Brain microvascular endothelial cell (primary cell): ENCODE measurements at regions not wholly inside any gene's neighbourhood (a gene's known extent, or its start where the extent isn't known, plus 50 kb on each side); places are given as distances from the start of the nearest gene placed in this dataset.

Experiments
- DNase-seq: peaks from one replicate; pipeline ENCODE4 v3.0.0-alpha.2; 2020
- H3K27ac ChIP-seq: fragments of 250-450 bp; sonication (Bioruptor Pico); 2 replicates; pipeline ENCODE4 v1.5.1; 2020; ENCODE audit warnings: mild to moderate bottlenecking, moderate library complexity
- H3K27me3 ChIP-seq: fragments of 250-450 bp; sonication (Bioruptor Pico); replicated peaks from 2 replicates; pipeline ENCODE4 v1.5.1; 2020; ENCODE audit warnings: mild to moderate bottlenecking
- H3K36me3 ChIP-seq: fragments of 250-450 bp; sonication (Bioruptor Pico); replicated peaks from 2 replicates; pipeline ENCODE4 v1.5.1; 2020; ENCODE audit warnings: mild to moderate bottlenecking
- H3K4me3 ChIP-seq: 2 replicates; pipeline ENCODE4 v1.5.1; 2011; ENCODE audit warnings: low read depth, mild to moderate bottlenecking, control low read depth, low read length, moderate library complexity
- in situ Hi-C: cut with HindIII; loops from 2 replicates; pipeline ENCODE4 v1.10.0; 2017; ENCODE audit warnings: low sequenced_read_pairs, low pct_ligation_motif_present
- TF ChIP-seq, protein P1 (sequence below): IDR thresholded peaks from 2 replicates; pipeline ENCODE4 v1.5.1; 2011; ENCODE audit warnings: low read depth, mild to moderate bottlenecking, moderate library complexity, low read length, control low read depth, inconsistent platforms; ENCODE audit errors: missing control alignments

DNA sequence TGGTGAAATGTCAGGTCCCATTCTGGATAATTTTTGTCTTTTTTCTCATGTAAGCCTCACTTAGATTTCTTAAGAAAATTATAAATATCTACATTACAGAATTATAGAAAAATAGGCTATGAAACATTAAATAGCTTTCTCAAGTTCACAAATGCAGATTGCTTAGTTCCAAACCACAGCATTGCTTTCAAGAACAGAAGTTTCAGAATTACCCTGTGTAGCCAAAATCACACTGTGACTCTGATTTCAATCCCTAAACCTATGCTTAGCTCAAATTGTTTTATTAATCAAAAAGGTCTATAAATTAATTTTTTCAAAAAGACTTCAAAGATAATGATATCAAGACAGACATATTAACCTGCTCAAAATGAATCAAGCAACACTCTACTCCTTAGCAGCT lies 881.2 kb upstream of the PCDH20 start:
- Histone ChIP-seq H3K4me3 (no peak overlapping the region), H3K27me3 (no peaks in the 10 kb centered on the region), H3K27ac (no peak overlapping the region), H3K36me3 (no peaks in the 10 kb centered on the region)
- TF ChIP-seq, protein P1, sequence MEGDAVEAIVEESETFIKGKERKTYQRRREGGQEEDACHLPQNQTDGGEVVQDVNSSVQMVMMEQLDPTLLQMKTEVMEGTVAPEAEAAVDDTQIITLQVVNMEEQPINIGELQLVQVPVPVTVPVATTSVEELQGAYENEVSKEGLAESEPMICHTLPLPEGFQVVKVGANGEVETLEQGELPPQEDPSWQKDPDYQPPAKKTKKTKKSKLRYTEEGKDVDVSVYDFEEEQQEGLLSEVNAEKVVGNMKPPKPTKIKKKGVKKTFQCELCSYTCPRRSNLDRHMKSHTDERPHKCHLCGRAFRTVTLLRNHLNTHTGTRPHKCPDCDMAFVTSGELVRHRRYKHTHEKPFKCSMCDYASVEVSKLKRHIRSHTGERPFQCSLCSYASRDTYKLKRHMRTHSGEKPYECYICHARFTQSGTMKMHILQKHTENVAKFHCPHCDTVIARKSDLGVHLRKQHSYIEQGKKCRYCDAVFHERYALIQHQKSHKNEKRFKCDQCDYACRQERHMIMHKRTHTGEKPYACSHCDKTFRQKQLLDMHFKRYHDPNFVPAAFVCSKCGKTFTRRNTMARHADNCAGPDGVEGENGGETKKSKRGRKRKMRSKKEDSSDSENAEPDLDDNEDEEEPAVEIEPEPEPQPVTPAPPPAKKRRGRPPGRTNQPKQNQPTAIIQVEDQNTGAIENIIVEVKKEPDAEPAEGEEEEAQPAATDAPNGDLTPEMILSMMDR: no peak
- in situ Hi-C loops: no loop called here
- no peak for DNase-seq

DNA sequence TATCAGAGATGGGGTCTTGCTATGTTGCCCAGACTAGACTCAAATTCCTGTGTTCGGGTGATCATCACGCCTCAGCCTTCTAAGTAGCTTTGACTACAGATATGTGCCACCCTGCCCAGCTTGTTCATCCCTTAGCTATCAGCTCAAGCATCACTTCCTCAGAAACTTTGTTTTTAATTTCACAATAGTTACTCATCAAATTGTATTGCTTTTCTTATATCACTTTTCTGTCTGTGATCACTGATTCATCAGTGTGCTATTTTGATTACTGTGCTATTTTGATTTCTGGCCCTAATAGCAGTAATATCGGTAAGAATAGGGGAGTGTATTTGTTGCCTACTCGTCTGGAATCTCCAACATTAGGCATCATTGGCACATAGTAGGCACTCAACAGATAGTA lies 878.6 kb upstream of the PCDH20 start:
- Histone ChIP-seq H3K4me3 (no peak overlapping the region), H3K36me3 (no peaks in the 10 kb centered on the region), H3K27ac (no peak overlapping the region), H3K27me3 (no peaks in the 10 kb centered on the region)
- in situ Hi-C loops: no loop called here
- TF ChIP-seq, protein P1: no peak
- DNase-seq: peak; percentile 16

DNA sequence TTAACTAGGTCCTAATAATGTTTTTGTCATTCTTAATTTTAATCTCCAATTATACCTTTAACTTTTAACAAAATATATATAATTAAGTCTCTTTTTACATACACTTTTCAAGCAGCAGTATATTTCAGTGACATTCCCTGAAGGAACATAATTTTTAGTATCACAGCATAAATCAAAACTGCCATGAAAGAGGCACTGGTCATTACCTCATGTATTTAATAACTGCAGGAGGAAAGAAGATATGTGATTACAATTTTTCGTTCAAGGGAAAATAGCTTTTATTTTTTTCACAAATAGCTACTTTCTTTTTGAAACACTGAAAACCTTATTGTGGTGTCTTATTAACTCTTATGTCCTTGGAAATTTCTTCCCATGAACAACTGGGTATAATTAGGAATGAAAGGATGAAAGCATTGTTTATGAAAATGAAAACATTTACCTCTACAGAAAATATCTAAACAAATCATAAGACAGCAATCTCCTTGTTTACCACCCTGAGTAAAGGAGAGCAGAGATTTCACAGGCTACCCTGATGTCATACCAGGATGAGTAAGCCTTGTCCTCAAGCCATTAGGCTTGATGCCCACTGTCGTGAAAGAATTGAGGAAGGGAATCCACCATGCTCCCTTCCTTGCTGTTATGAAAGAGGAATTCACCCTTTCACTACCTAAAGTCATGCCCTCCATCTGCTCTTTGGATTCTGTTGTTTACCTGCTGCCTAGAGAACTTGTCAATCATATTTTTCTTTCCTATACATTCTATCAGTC lies 877.2 kb upstream of the PCDH20 start:
- DNase-seq: no peak
- H3K4me3 ChIP-seq: no peak overlapping the region
- H3K27ac ChIP-seq: no peak overlapping the region
- TF ChIP-seq, protein P1: no peak
- in situ Hi-C loops: no loop called here
- no peaks in the 10 kb centered on the region for H3K27me3 ChIP-seq
- H3K36me3 ChIP-seq: no peaks in the 10 kb centered on the region

DNA sequence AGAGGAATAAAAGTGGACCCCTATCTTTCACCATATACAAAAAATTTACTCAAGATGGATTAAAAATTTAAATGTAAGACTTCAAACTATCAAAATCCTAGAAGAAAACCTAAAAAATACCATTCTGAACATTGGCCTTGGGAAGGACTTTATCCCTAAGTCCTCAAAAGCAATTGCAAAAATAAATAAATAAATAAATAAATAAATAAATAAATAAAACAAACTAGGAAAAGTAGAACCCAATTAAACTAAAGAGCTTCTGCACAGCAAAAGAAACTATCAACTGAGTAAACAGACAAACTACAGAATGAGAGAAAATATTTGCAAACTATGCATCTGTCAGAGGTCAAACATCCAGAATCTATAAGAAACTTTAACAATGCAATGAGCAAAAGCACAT lies 874.9 kb upstream of the PCDH20 start:
- in situ Hi-C loops: no loop called here
- no peak for DNase-seq
- Histone ChIP-seq H3K27ac (no peak overlapping the region), H3K36me3 (no peaks in the 10 kb centered on the region), H3K27me3 (no peaks in the 10 kb centered on the region), H3K4me3 (no peak overlapping the region)
- TF ChIP-seq, protein P1: no peak

DNA sequence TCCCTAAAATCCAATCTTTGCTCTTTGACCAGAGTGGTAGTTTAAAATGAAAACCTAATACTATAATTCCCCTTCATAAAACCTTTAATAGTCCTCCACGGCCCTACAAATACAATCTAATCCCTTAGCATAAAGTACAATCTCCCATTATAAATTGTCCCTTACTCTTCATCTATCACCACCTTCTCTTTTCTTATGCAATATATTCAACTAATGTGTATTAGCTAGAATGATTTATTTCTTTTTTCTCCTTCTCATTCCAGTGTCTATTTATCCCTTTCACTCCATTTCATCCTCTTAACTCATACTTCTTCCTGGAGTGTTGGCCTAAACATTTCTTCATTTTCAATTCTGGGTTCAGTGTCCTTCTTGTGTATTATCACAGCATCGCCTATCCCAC lies 872.1 kb upstream of the PCDH20 start:
- no peak overlapping the region for H3K4me3 ChIP-seq
- no peaks in the 10 kb centered on the region for H3K36me3 ChIP-seq
- no peaks in the 10 kb centered on the region for H3K27me3 ChIP-seq
- no peak for DNase-seq
- H3K27ac ChIP-seq: no peak overlapping the region
- in situ Hi-C loops: no loop called here
- TF ChIP-seq, protein P1: no peak

DNA sequence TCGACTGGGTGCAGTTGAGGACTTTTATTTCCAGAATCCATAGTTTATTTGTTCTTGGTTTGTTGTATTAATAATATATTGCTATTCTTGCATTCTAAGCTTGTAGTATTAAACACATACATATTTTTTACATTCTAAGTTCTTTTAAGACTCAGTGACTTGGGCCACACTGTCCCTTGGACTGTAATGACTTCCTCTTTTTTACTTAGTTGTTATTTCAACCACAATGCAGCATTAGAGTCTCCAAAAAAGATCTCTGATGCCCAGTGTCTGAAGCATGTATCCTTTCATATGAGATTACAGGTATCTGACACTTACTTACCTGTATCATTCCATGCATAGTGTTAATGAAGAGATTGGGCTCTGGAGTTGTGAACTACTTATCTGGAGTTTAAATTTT lies 864.9 kb upstream of the PCDH20 start:
- TF ChIP-seq, protein P1: no peak
- no peaks in the 10 kb centered on the region for H3K36me3 ChIP-seq
- no peaks in the 10 kb centered on the region for H3K27me3 ChIP-seq
- in situ Hi-C loops: no loop called here
- H3K27ac ChIP-seq: no peak overlapping the region
- no peak overlapping the region for H3K4me3 ChIP-seq
- no peak for DNase-seq
